Activated T-cell treated with anti-CD3 and anti-CD28 coated beads, Interleukin-2, amount 50 U/mL, for 72 hours (primary cell): ENCODE measurements at regions not wholly inside any gene's neighbourhood (a gene's known extent, or its start where the extent isn't known, plus 50 kb on each side); places are given as distances from the start of the nearest gene placed in this dataset.

Experiments
- ATAC-seq, 2 donors: fragments of 150-1000 bp; cut with Tn5 transposase; replicated peaks in 1 of 2; 2 replicates each; pipeline ENCODE4 v1.10.0; 2021; ENCODE audit warnings: moderate library complexity in 2 of 2, mild to moderate bottlenecking in 1 of 2
- DNase-seq, 2 donors: peaks; one replicate each; pipeline ENCODE4 v3.0.0; 2021 to 2022; ENCODE audit warnings: mixed read lengths in 1 of 2
- H3K27ac Mint-ChIP-seq: one replicate; pipeline ENCODE4 v1.8.0; 2022; ENCODE audit warnings: mild to moderate bottlenecking, moderate library complexity, mixed read lengths
- H3K27me3 Mint-ChIP-seq: one replicate; pipeline ENCODE4 v1.8.0; 2022; ENCODE audit warnings: low read depth, mixed read lengths
- H3K36me3 Mint-ChIP-seq, 2 donors: one replicate each; pipeline ENCODE4 v1.8.0; 2022; ENCODE audit warnings: mixed read lengths in 2 of 2, mild to moderate bottlenecking in 1 of 2; ENCODE audit not compliant: insufficient read depth in 2 of 2
- H3K4me1 Mint-ChIP-seq: one replicate; pipeline ENCODE4 v1.8.0; 2022; ENCODE audit warnings: low read depth, mixed read lengths
- H3K4me3 Mint-ChIP-seq, 2 donors: one replicate each; pipeline ENCODE4 v1.8.0; 2022; ENCODE audit warnings: mild to moderate bottlenecking in 2 of 2, mixed read lengths in 2 of 2, moderate library complexity in 2 of 2
- H3K9me3 Mint-ChIP-seq, 2 donors: one replicate each; pipeline ENCODE4 v1.8.0; 2022; ENCODE audit warnings: mixed read lengths in 2 of 2

- no peaks in the 10 kb centered on the region for H3K4me1 Mint-ChIP-seq
- peaks cover 0 to 1% of the 10 kb centered on the region in 2 donors for H3K36me3 Mint-ChIP-seq
- no peak for DNase-seq
- ATAC-seq: no peak
- H3K9me3 Mint-ChIP-seq: peaks cover 3 to 6% of the 10 kb centered on the region in 2 donors
- no peak overlapping the region for H3K27ac Mint-ChIP-seq
- H3K4me3 Mint-ChIP-seq: no peak overlapping the region
- H3K27me3 Mint-ChIP-seq: no peaks in the 10 kb centered on the region
These were observed 286.5 kb upstream of the NBEA start for GRCh38 chr13:34655554-34655953.

DNA sequence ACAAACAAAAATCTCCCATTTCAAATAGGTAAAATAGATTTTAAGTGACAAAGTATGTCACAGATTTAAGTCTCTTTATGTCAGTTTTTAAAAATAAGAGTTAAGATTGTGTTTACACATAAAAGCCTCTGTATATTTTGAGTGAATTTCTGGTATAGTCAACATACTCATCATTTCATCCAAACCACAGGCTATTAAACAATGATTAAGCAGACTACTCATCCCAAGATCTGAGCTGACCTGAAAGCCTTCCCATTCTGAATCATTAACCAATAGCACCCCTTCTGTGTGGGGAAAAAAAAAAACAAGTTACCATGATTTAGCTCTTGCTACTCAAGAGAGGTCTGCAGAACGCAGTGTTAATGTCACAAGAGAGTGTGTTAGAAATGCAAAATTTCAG is 284.4 kb upstream of the NBEA start:
- Mint-ChIP-seq H3K4me3 (no peak overlapping the region), H3K9me3 (peaks cover 3% of the 10 kb centered on the region in 2 donors), H3K27me3 (no peaks in the 10 kb centered on the region), H3K36me3 (peaks cover 0 to 1% of the 10 kb centered on the region in 2 donors), H3K27ac (no peak overlapping the region), H3K4me1 (no peaks in the 10 kb centered on the region)
- no peak for DNase-seq
- ATAC-seq: no peak

- H3K9me3 Mint-ChIP-seq: peaks cover 0 to 3% of the 10 kb centered on the region in 2 donors
- ATAC-seq (no peak), DNase-seq (no peak)
- H3K4me3 Mint-ChIP-seq: no peak overlapping the region
- H3K4me1 Mint-ChIP-seq: no peaks in the 10 kb centered on the region
- no peaks in the 10 kb centered on the region for H3K36me3 Mint-ChIP-seq
- no peak overlapping the region for H3K27ac Mint-ChIP-seq
- H3K27me3 Mint-ChIP-seq: no peaks in the 10 kb centered on the region
These were observed 274.5 kb upstream of the NBEA start for GRCh38 chr13:34667286-34668218.

GRCh38 chr13:34671137-34671536 is 270.9 kb upstream of the NBEA start:
- Mint-ChIP-seq H3K27me3 (no peaks in the 10 kb centered on the region), H3K4me3 (no peak overlapping the region), H3K4me1 (no peaks in the 10 kb centered on the region), H3K36me3 (no peaks in the 10 kb centered on the region), H3K9me3 (peaks cover 0 to 3% of the 10 kb centered on the region in 2 donors), H3K27ac (no peak overlapping the region)
- no peak for DNase-seq
- no peak for ATAC-seq

- DNase-seq (no peak), ATAC-seq (no peak)
- no peaks in the 10 kb centered on the region for H3K36me3 Mint-ChIP-seq
These were observed 269.4 kb upstream of the NBEA start for GRCh38 chr13:34672631-34673030.

GRCh38 chr13:34675626-34676025 is 266.4 kb upstream of the NBEA start:
- Mint-ChIP-seq H3K4me1 (no peaks in the 10 kb centered on the region), H3K27ac (no peak overlapping the region), H3K4me3 (no peak overlapping the region), H3K9me3 (peaks cover 0 to 3% of the 10 kb centered on the region in 2 donors), H3K36me3 (no peaks in the 10 kb centered on the region), H3K27me3 (no peaks in the 10 kb centered on the region)
- no peak for DNase-seq
- no peak for ATAC-seq

More at GRCh38 chr13:34672631-34673030, 269.4 kb upstream of the NBEA start:
- Mint-ChIP-seq H3K4me1 (no peaks in the 10 kb centered on the region), H3K9me3 (peaks cover 0 to 3% of the 10 kb centered on the region in 2 donors), H3K27ac (no peak overlapping the region), H3K27me3 (no peaks in the 10 kb centered on the region), H3K4me3 (no peak overlapping the region)

- no peaks in the 10 kb centered on the region for H3K36me3 Mint-ChIP-seq
- H3K27ac Mint-ChIP-seq: no peak overlapping the region
- ATAC-seq (no peak), DNase-seq (no peak)
- H3K4me3 Mint-ChIP-seq: no peak overlapping the region
- no peaks in the 10 kb centered on the region for H3K9me3 Mint-ChIP-seq
- H3K27me3 Mint-ChIP-seq: no peaks in the 10 kb centered on the region
- no peaks in the 10 kb centered on the region for H3K4me1 Mint-ChIP-seq
These were observed 263.9 kb upstream of the NBEA start for GRCh38 chr13:34678154-34678553.

- no peak for DNase-seq
- Mint-ChIP-seq H3K4me3 (no peak overlapping the region), H3K27me3 (no peaks in the 10 kb centered on the region), H3K9me3 (no peaks in the 10 kb centered on the region), H3K27ac (no peak overlapping the region), H3K4me1 (no peaks in the 10 kb centered on the region), H3K36me3 (no peaks in the 10 kb centered on the region)
- no peak for ATAC-seq
These were observed 260.6 kb upstream of the NBEA start for GRCh38 chr13:34681405-34681955.

DNA sequence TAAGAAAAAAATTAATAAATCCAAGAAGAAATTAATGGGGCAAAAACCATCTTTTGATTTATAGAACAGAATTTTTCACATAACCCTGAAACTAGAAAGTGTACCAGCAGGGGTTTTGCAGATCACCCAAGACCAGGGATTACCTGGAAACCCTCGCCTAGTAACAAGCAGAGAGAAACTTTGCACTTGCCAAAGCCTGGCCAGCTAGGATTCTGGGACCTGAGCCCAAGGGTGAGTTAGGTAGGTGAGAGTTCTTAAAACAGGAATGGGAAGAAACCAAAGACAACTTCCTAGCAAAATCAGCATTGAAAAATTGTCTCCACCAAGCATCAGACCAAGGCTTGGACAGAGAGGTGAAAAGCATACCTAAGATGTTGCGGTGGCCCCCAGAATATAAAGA is 247.0 kb upstream of the NBEA start:
- Mint-ChIP-seq H3K27me3 (no peaks in the 10 kb centered on the region), H3K27ac (no peak overlapping the region), H3K36me3 (no peaks in the 10 kb centered on the region), H3K4me1 (no peaks in the 10 kb centered on the region), H3K9me3 (no peaks in the 10 kb centered on the region), H3K4me3 (no peak overlapping the region)
- no peak for ATAC-seq
- no peak for DNase-seq

DNA sequence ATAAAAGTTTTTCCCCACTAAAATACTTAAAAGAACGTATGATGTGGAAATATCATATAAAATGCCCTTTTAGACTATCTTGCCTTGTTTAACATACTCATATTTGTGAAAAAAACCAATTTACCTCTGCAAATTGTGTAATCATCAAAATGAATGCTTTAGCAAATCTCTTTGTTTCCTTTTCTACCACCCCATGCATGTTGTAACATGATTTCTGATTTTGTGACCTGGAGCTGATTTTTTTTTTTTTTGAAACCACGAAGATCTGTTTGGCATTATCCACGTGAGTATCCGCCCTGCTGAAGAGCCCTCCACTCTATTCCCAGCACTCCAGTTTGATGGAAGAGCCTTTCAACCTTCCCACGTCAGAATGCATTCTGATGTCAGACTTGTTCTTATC is 245.8 kb upstream of the NBEA start:
- Mint-ChIP-seq H3K36me3 (no peaks in the 10 kb centered on the region), H3K9me3 (no peaks in the 10 kb centered on the region), H3K27me3 (no peaks in the 10 kb centered on the region), H3K4me1 (no peaks in the 10 kb centered on the region), H3K27ac (no peak overlapping the region), H3K4me3 (no peak overlapping the region)
- ATAC-seq (no peak), DNase-seq (no peak)

GRCh38 chr13:34696741-34697140 is 245.3 kb upstream of the NBEA start:
- H3K27me3 Mint-ChIP-seq: no peaks in the 10 kb centered on the region
- no peaks in the 10 kb centered on the region for H3K36me3 Mint-ChIP-seq
- DNase-seq (no peak), ATAC-seq (no peak)
- no peak overlapping the region for H3K4me3 Mint-ChIP-seq
- H3K9me3 Mint-ChIP-seq: peaks cover 0 to 2% of the 10 kb centered on the region in 2 donors
- no peaks in the 10 kb centered on the region for H3K4me1 Mint-ChIP-seq
- H3K27ac Mint-ChIP-seq: no peak overlapping the region

GRCh38 chr13:34698945-34699344 is 243.1 kb upstream of the NBEA start:
- H3K4me1 Mint-ChIP-seq: no peaks in the 10 kb centered on the region
- no peak overlapping the region for H3K27ac Mint-ChIP-seq
- H3K4me3 Mint-ChIP-seq: no peak overlapping the region
- no peak for DNase-seq
- no peak for ATAC-seq
- peaks cover 0 to 3% of the 10 kb centered on the region in 2 donors for H3K9me3 Mint-ChIP-seq
- no peaks in the 10 kb centered on the region for H3K36me3 Mint-ChIP-seq
- no peaks in the 10 kb centered on the region for H3K27me3 Mint-ChIP-seq

DNA sequence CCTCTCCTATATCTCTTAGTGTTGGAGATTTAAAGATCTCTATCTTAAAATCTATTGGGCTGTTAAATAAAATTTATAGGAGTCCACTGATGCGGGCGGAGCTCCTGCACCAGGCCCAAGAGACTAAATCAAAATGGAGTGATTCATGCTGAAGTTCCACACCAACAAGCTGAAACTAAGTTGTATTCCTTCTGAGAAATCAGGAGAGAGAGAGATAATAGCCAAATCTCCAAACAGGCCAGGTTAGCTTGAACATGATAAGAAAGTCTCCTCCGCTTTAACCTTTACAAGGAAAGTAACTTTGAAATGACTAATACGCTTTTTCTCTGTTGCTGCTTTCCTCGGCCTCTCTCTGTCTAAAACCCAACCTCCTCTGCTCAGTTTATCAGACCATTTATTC is 241.9 kb upstream of the NBEA start:
- H3K27me3 Mint-ChIP-seq: no peaks in the 10 kb centered on the region
- H3K27ac Mint-ChIP-seq: no peak overlapping the region
- no peak for DNase-seq
- H3K9me3 Mint-ChIP-seq: peaks cover 0 to 3% of the 10 kb centered on the region in 2 donors
- no peak for ATAC-seq
- no peaks in the 10 kb centered on the region for H3K36me3 Mint-ChIP-seq
- H3K4me1 Mint-ChIP-seq: no peaks in the 10 kb centered on the region
- H3K4me3 Mint-ChIP-seq: no peak overlapping the region
